Caco-2 (cell line): ENCODE measurements at regions not wholly inside any gene's neighbourhood (a gene's known extent, or its start where the extent isn't known, plus 50 kb on each side); places are given as distances from the start of the nearest gene placed in this dataset.

Experiments
- BruUV-seq: library from RNA; stranded (reverse); fragments of 400-500 nt; replicated peaks from 2 replicates; lab custom pipeline; 2021; lab: Mats Ljungman, UMichigan
- CTCF ChIA-PET: fragments of 300-600 bp; sonication (Branson Sonifier 250); formaldehyde crosslinking; loops from one replicate; lab custom pipeline; 2022; ENCODE audit warnings: antibody characterized with exemption; lab: Charles Lee
- POLR2A ChIA-PET: fragments of 300-600 bp; sonication (Branson Sonifier 250); formaldehyde crosslinking; loops from one replicate; lab custom pipeline; 2022; ENCODE audit warnings: antibody characterized with exemption; lab: Charles Lee
- DNase-seq, 2 experiments: peaks; one replicate each; pipeline versions ENCODE4 v3.0.0 to v3.0.0-alpha.2; 2020 to 2022
- H3K27me3 ChIP-seq: replicated peaks from 2 replicates; pipeline ENCODE4 v1.6.0; 2011; ENCODE audit warnings: low read length; ENCODE audit not compliant: control insufficient read depth, insufficient read depth
- H3K36me3 ChIP-seq: 2 replicates; pipeline ENCODE4 v1.5.1; 2011; ENCODE audit warnings: low read length; ENCODE audit not compliant: control insufficient read depth, insufficient read depth
- H3K4me1 ChIP-seq: fragments of 250-450 bp; sonication (Bioruptor Pico); 2 replicates; pipeline ENCODE4 v1.5.1; 2020; ENCODE audit warnings: mild to moderate bottlenecking
- H3K4me3 ChIP-seq: 2 replicates; pipeline ENCODE4 v1.5.1; 2011; ENCODE audit warnings: low read depth, mild to moderate bottlenecking, control low read depth, low read length
- H3K9me3 ChIP-seq: fragments of 250-450 bp; sonication (Bioruptor Pico); 2 replicates; pipeline ENCODE4 v1.5.1; 2020; ENCODE audit warnings: mild to moderate bottlenecking, moderate library complexity
- H3K27ac Mint-ChIP-seq: one replicate; pipeline ENCODE4 v1.8.0; 2022; ENCODE audit warnings: mixed read lengths; ENCODE audit not compliant: unreplicated experiment
- H3K27me3 Mint-ChIP-seq: one replicate; pipeline ENCODE4 v1.8.0; 2022; ENCODE audit warnings: mixed read lengths; ENCODE audit not compliant: insufficient read depth, unreplicated experiment
- H3K36me3 Mint-ChIP-seq: one replicate; pipeline ENCODE4 v1.8.0; 2022; ENCODE audit warnings: mild to moderate bottlenecking, mixed read lengths; ENCODE audit not compliant: insufficient read depth, unreplicated experiment
- H3K4me1 Mint-ChIP-seq: one replicate; pipeline ENCODE4 v1.8.0; 2022; ENCODE audit warnings: low read depth, mixed read lengths; ENCODE audit not compliant: unreplicated experiment
- H3K4me3 Mint-ChIP-seq: one replicate; pipeline ENCODE4 v1.8.0; 2022; ENCODE audit warnings: mild to moderate bottlenecking, moderate library complexity, mixed read lengths; ENCODE audit not compliant: unreplicated experiment
- H3K9me3 Mint-ChIP-seq: one replicate; pipeline ENCODE4 v1.8.0; 2022; ENCODE audit warnings: mixed read lengths; ENCODE audit not compliant: unreplicated experiment
- intact Hi-C: fragments of 100-400 bp; cut with micrococcal nuclease; formaldehyde crosslinking; loops from one replicate; pipeline ENCODE4 v1.10.0; 2022; ENCODE audit not compliant: unreplicated experiment
- TF ChIP-seq, protein P1 (sequence below), 2 experiments: fragments of 200-600 bp in 1 of 2; IDR thresholded peaks; 1 replicate in 1 of 2; 2 replicates in 1 of 2; pipeline versions ENCODE4 v1.5.1 to v1.8.0; 2011 to 2022; ENCODE audit warnings: antibody characterized with exemption in 1 of 2, control low read depth in 1 of 2, inconsistent platforms in 1 of 2, low read depth in 1 of 2, low read length in 1 of 2, mild to moderate bottlenecking in 1 of 2, moderate library complexity in 1 of 2; ENCODE audit not compliant: insufficient read depth in 1 of 2, severe bottlenecking in 1 of 2, unreplicated experiment in 1 of 2

DNA sequence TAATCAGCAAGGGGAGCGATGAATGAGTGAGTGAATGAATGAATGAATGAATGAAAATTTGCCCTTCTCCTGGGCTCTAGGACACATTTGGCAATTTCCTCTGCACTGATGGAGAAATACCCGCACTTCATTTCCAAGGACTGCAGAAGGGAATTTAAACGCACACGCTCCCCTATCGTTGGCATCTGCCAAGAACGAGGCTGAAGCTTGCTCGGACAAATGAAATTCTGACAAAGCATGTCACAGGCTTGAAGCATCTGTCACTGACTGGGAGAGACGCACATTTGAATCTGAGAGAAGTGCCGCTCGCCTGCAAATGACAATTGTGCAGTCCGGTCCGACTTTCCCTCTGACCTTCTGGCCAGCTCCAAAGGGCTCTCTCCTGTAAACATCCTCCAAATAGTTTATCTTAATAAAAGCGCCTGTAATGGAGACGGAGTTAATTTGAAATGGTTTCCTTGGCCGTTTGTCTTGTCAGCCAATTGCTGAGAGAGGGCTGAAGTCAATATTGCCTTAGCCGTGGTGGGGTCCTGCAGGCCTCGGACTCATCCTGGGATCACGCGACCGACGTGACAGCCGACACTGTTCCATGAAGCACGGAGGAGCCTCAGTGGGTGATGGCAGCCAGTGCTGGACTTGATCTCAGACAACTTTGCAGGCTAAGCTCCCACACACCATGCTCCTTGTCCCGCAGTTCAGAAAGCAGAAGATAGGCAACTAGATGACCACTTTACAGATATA, 260.7 kb downstream of the MN1 start:
- Histone ChIP-seq H3K36me3 (no peaks in the 10 kb centered on the region), H3K4me3 (no peak overlapping the region), H3K9me3 (no peaks in the 10 kb centered on the region), H3K27me3 (no peaks in the 10 kb centered on the region), H3K4me1 (no peaks in the 10 kb centered on the region)
- no peak overlapping the region for H3K27ac Mint-ChIP-seq
- no TSS peak for BruUV-seq
- TF ChIP-seq, protein P1, sequence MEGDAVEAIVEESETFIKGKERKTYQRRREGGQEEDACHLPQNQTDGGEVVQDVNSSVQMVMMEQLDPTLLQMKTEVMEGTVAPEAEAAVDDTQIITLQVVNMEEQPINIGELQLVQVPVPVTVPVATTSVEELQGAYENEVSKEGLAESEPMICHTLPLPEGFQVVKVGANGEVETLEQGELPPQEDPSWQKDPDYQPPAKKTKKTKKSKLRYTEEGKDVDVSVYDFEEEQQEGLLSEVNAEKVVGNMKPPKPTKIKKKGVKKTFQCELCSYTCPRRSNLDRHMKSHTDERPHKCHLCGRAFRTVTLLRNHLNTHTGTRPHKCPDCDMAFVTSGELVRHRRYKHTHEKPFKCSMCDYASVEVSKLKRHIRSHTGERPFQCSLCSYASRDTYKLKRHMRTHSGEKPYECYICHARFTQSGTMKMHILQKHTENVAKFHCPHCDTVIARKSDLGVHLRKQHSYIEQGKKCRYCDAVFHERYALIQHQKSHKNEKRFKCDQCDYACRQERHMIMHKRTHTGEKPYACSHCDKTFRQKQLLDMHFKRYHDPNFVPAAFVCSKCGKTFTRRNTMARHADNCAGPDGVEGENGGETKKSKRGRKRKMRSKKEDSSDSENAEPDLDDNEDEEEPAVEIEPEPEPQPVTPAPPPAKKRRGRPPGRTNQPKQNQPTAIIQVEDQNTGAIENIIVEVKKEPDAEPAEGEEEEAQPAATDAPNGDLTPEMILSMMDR (IDR thresholded peaks at IDR 0.05; ENCODE audit: insufficient read depth in 1 of 2, low read depth in 1 of 2, low read length in 1 of 2, severe bottlenecking in 1 of 2, unreplicated experiment in 1 of 2) = no peak
- no peak for DNase-seq
- intact Hi-C loops = no loop called here
- no peak overlapping the region for H3K4me3 Mint-ChIP-seq
- POLR2A ChIA-PET = no interaction called here
- no peaks in the 10 kb centered on the region for H3K36me3 Mint-ChIP-seq
- H3K4me1 Mint-ChIP-seq = no peaks in the 10 kb centered on the region
- no peaks in the 10 kb centered on the region for H3K9me3 Mint-ChIP-seq
- CTCF ChIA-PET = no interaction called here
- H3K27me3 Mint-ChIP-seq = peaks cover 5% of the 10 kb centered on the region

DNA sequence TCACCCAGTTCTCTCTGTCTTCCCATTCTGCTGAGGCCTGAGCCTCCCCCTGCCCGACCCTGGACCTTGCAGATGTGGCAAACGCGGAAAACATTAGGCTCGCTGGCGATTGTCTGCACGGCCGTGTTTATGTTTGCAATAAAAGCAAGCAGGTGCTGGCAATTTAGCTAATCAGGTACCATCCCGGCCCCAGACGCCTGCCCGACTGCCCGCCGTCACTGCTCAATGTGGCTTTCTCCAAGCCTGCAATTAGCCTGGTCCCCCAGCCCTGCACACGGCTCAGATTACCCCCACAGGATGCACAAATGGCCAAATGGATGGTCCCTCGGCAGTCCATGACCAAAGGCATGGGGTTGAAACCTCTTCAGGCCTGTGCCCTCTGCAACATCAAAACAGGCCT, 259.7 kb downstream of the MN1 start:
- intact Hi-C loops = no loop called here

DNA sequence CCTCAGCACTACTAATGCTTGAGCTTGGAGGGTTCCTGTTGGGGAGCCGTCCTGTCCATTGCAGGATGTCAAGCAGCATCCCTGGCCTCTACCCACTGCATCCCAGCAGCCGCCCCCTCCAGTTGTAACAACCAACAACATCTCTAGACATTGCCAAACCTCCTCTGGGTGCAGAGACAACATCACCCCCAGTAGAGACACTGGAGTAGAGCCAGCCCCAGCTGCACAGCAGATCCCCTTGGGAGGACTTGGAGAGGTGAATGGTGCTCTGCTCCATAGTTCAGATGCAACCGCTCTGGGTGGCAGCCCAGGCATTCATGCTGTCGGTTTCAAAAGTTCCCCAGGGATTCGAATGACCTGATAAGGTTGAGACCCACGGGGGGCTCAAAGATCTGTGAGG, 259.0 kb downstream of the MN1 start:
- intact Hi-C loops = no loop called here
- no peak for DNase-seq
- Mint-ChIP-seq H3K36me3 (no peaks in the 10 kb centered on the region), H3K27me3 (peaks cover 5% of the 10 kb centered on the region), H3K4me1 (no peaks in the 10 kb centered on the region), H3K9me3 (no peaks in the 10 kb centered on the region), H3K27ac (no peak overlapping the region), H3K4me3 (no peak overlapping the region)
- H3K36me3 ChIP-seq = no peaks in the 10 kb centered on the region
- no TSS peak for BruUV-seq
- no peaks in the 10 kb centered on the region for H3K4me1 ChIP-seq
- TF ChIP-seq, protein P1 (IDR thresholded peaks at IDR 0.05; ENCODE audit: insufficient read depth in 1 of 2, low read depth in 1 of 2, low read length in 1 of 2, severe bottlenecking in 1 of 2, unreplicated experiment in 1 of 2) = no peak
- H3K27me3 ChIP-seq = no peaks in the 10 kb centered on the region
- POLR2A ChIA-PET = no interaction called here
- CTCF ChIA-PET = interaction anchor here (0.5 kb wide), 1 partner anchor 261 kb away, joined by 5 read pairs; no protein-coding TSS in a partner anchor
- no peaks in the 10 kb centered on the region for H3K9me3 ChIP-seq
- no peak overlapping the region for H3K4me3 ChIP-seq

More for the DNA sequence above, 259.7 kb downstream of the MN1 start:
- Mint-ChIP-seq H3K27me3 (peaks cover 5% of the 10 kb centered on the region), H3K4me3 (no peak overlapping the region), H3K9me3 (no peaks in the 10 kb centered on the region), H3K4me1 (no peaks in the 10 kb centered on the region), H3K27ac (no peak overlapping the region), H3K36me3 (no peaks in the 10 kb centered on the region)
- POLR2A ChIA-PET = no interaction called here
- Histone ChIP-seq H3K9me3 (no peaks in the 10 kb centered on the region), H3K36me3 (no peaks in the 10 kb centered on the region), H3K4me3 (no peak overlapping the region), H3K27me3 (no peaks in the 10 kb centered on the region), H3K4me1 (no peaks in the 10 kb centered on the region)
- TF ChIP-seq, protein P1 (IDR thresholded peaks at IDR 0.05; ENCODE audit: insufficient read depth in 1 of 2, low read depth in 1 of 2, low read length in 1 of 2, severe bottlenecking in 1 of 2, unreplicated experiment in 1 of 2) = no peak
- BruUV-seq = no TSS peak
- CTCF ChIA-PET = no interaction called here
- no peak for DNase-seq
